HUDEP-2 (cell line): ENCODE measurements at regions not wholly inside any gene's neighbourhood (a gene's known extent, or its start where the extent isn't known, plus 50 kb on each side); places are given as distances from the start of the nearest gene placed in this dataset.
"Not testable (repeated sequence)": the region's sequence is repeated elsewhere in the genome, so short reads cannot be mapped to it uniquely, and the experiment has no call there.

Experiments used
- DNase-seq, 76 experiments: peaks; one replicate each; lab custom pipeline; 2025; ENCODE audit not compliant: unreplicated experiment in 76 of 76; lab: John Stamatoyannopoulos, UW

DNA sequence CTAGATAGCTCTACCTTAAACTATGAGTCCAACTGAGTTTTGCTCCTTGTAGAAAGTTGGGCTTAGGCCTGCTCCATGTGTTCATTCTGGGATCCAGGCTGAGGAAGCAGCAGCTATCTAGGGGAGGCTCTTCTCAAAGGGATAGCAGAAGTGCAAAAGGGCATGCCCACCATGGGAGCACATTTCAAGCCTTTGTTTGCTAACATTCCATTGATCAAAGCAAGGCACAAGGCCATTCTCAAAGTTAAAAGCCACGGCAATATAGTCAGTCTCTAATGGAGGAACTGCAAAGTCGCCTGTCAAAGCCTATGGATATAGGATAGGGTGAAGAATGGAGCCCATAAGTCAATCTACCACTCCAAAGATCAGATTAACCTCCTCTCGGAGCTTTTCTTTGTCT lies 488.1 kb upstream of the ARX start:
- no peak for DNase-seq

DNA sequence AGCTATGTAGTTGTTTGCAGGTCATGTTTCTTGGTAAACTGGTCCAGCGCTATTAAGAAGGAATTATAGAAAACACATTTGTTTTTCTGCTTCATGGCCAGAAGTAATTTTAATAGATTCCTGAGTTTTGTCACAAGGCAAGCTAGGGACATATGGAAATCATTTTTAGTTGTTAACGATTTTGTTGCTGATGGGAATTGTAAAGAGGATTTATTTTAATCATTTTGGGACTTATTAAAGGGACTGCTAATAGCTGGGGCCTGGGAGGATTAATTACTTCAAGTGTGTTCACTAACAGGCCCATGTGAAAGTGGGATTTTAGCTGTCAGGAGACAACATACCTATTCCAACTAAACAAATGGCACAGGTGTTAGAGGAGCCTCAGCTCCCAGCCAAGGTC lies 492.0 kb upstream of the ARX start:
- DNase-seq = no peak

DNA sequence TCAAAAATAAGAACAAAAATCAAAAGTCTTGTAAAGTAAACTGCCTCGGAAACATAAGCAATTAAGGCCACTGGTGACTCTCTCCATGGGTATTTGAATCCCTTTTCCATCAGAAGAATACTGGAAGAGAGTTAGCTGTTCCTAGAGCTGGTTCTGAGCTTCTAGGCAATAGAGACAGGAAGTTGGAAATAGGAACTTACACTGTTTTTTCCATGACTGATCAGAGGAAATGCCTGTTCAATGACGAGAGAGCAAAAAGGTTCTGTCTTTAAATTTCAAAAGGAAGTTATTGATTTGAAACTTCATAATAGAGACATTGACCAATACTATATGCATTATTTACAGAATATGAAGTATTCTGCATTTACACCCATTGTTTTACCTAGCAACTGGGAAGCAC lies 503.5 kb upstream of the ARX start:
- no peak for DNase-seq

DNA sequence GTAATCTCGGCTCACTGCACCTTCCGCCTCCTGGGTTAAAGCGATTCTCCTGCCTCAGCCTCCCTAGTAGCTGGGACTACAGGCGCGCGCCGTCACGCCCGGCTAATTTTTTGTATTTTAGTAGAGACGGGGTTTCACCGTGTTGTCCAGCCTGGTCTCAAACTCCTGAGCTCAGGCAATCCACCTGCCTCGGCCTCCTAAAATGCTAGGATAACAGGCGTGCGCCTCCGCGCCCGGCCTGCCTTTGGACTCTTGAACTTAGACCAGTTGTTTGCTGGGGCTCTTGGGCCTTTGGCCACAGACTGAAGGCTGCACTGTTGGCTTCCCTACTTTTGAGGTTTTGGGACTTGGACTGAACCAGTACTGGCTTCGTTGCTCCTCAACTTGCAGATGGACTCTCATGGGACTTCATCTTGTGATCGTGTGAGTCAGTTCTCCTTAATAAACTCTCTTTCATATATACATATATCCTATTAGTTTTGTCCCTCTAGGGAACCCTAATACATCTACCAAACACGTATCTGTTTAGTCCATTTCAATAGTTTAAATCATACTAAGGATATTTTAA lies 506.8 kb upstream of the ARX start:
- DNase-seq = not testable (repeated sequence)

DNA sequence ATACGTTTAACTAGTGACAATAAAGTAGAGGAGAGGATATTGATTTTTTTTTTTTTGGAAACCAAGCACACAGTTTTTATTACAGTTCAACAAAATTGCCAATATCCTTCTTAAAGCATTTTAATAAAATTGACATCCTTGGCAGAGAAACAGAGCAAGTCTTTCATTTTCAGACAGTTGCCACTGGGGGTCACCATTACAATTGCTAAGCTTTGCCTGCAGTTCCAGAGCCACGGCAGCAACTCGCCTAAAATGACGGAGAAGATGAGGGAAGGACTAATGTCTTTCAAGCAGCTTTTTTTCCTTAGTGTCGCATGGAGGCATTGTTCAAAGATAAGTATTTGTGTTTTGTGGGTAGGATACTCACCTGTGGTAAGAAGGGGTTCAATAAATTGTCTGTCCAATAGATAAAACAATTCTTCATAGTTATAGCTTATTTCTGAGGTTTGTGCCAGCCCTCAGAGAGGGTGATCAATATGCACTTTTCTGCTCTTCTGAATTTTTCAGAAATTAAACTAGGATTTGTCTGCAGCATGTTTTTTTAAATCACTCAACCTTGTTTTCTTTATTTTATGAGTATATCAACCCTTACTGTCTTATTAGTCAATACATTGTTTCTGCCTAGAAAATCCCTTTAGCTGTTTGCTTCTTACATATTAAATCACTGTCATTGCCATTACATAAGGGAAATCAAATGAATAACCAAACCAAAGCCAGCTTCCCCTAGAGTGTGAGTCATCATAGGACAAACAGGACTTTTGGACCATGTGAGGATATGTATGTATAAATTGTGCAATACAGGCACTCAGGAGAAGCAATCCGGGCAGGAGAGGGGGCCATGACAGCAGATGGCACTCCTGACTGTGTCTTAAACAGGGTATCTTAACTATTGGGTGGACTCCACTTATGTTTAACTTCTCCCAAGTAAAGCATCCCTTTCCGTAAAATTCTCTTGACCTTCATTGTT lies 508.1 kb upstream of the ARX start:
- peak in 5 of 76 experiments; percentile 0 to 11 (median 3) for DNase-seq

DNA sequence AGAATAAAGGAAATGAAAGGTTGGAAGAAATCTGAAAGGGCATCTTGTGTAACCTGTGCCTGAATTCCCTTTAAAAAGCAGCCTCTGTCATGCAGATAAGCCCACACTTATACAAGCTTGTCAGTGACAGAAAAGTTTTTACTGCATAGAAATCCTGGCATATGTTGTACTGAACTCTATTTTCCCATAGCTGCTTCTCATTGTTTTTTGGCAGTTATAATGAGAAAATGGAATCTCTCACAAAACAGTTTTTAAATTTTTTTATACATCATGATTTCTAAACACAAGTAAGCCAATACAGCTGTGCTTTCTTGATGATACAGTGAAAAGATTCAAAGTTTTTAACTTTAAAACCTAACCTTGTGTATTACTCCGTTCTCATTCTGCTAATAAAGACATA lies 511.4 kb upstream of the ARX start:
- DNase-seq = no peak

DNA sequence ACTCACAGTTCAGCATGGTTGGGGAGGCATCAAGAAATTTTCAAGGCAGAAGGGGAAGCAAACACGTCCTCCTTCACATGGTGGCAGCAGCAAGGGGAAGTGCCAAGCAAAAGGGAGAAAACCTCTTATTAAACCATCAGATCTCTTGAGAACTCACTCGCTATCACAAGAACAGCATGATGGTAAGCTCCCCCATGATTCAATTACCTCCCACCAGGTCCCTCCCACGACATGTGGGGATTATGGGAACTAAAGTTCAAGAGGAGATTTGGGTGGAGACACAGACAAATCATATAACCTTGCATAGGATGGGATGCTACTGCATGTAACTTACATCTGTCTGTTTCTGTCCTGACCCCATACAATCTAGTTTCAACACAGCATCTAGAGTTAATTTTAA lies 511.8 kb upstream of the ARX start:
- DNase-seq = no peak

DNA sequence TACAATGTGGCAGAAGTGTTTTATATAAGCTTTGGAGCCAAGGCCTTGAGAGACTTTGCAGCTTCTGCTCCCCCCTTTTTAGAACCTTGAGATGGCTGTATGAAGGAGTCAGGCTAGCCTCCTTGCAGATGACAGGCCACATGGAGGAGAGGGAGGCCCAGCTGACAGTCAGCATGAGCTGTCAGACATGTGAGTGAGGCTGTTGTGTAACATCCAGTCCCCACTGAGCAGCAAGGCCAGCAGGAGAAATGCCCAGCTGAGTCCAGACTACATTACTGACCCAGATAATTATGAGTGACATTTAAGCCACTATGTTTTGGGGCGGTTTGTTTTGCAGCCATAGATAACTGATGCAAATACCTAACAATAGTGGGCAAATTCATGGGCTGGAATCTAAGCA lies 515.3 kb upstream of the ARX start:
- no peak for DNase-seq

DNA sequence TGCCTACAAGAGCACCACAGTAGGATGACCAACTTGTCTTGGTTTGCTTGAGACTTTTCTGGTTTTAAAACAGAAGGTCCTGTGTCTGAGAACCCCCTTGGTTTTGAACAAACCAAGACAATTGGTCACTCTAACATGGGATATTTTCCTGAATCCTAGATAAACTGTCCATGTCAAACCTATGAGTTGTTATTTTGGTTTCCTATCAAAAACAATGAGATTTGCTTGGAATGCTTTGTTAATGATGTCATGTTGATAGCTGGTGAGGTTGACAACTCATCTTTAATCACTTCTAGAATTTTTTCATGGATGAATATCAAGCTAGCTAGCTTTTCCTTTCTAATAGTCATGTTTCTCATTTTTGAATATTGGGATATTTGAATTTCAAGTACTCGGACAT lies 518.3 kb upstream of the ARX start:
- no peak for DNase-seq

DNA sequence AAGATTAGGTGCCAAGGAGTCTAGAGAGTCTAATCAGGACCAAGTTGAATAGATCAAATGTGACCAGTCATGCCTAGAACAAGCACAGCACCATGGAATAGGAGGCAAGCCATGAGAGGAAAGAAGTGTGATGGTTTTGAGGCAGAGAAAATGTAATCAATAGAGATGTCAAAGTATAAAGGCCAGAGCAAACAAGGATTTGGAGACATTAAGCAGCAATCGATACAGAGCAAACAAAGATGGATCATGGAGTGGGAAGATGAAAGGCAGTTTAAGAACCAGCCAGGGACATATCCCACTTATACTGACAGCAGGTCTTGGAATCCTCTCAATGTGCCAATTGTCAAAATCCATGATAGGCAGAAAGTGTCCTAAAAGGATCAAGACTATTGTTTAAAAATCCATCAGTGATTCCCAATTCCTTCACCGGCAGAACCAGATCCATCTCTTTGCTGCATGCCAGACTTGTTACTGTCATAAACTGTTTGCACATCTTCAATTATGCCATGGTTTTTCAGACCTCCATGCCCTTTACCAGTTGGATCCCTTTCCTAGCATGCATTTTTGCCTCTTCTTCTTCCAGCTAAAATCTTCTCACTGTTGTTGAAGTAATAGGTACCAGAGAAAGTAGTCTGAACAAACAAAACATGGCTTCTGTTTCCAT lies 520.7 kb upstream of the ARX start:
- DNase-seq = no peak

DNA sequence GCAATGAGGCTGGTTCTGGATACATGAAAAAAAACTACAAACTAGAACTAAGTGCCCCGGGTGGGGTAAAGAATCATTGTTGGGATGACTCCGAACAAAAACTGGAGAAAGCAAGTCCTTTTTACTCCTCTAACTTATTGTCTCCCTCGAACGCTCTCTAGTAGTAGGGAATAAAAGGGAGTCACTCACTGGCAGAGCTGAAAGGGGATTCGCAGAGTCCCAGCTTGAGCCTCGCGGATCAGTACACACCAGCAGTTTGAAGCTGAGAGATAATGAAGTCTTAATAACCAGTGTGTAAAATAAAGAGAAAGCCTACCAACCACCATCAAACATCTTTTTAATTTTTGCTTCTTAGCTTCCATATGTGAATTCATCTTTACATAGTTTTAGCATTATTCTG lies 521.9 kb upstream of the ARX start:
- DNase-seq = no peak

DNA sequence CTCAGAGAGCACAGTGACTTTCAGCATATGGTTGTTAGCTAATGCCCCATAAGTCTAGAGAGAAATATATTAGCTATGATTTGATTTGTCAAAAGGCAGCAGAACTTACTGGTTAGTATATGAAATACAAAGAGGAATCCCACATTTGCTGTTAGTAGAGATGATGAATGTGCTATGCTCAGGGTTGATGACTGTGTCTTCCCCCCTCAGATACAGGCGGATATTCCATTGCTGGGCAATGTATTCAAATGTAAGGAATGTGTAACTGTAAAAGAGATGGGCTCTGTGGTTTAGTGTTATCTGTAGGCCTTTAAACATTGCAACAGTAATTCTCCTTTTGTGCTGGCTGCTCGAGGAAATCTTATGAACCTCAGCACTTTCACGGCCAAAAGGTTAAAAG lies 528.9 kb upstream of the ARX start:
- no peak for DNase-seq

DNA sequence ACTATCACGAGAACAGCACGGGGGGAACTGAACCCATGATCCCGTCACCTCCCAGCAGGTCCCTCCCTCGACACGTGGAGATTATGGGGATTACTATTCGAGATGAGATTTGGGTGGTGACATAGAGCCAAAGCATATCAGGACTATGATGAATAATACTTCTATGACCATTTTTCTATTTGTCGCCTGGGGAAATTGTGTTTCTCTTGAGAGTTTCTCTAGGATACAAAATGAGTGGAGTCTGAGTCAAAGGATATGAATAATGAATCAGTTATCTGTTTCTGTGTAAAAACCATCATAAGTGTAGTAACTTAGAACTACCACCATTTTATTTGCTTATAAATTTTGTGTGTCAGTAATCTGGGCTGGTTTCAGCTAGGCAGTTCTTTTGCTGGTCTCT lies 533.0 kb upstream of the ARX start:
- no peak for DNase-seq

DNA sequence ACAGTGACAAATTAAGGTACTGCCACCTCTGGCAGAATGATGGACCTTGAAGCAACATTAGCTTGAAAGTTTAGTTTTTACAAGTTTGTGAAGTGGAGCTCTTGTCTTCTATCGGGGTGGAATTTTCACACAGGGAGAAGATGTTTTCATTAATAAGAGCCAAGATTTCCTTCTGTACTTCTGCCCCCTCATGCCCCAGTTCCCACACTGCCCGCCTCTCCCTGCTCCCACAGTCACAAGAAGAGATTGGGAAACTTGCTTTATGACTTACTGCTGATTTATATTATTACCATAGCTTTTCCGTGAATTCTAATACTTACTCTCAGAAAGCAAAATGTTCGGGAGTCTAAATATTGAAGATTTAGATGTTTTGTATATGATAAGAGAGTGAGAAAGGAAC lies 539.8 kb upstream of the ARX start:
- no peak for DNase-seq

DNA sequence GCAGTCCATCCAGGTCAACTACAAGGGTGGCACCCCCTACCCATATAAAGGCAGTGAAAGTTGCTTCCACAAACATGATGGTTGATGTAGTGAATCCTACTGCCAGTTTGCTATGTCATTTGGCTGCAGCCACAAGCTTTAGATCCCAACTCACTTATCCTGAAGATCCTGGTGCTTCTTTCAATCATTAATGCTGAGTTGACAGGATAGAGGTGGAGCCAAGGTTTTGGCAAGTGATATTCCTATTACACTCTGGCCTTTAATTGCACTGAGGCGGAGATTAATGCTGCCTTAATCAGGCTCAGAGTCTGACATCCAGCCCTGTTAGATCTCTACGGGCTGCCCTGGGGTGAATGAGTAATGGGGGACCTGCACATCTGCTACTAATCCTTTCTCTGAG lies 542.4 kb upstream of the ARX start:
- no peak for DNase-seq

DNA sequence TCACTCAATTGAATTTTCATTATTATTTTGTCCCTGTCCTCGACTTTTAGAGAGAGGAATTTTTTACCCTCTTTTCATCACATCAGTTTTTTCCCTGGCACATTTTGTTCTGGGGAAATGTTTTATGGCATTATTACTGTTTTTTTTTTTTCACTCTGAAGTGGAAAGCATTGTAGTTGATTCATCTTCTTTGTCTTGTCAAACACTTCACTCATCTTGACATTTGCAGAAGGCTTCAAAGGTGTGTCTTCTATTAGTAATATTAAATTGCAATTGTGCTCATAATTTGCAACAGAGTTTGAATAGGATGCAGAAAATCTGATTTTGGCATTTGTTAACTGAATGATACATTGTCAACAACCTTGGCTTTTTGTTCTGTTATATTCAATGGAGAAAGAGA lies 545.4 kb upstream of the ARX start:
- DNase-seq = no peak

DNA sequence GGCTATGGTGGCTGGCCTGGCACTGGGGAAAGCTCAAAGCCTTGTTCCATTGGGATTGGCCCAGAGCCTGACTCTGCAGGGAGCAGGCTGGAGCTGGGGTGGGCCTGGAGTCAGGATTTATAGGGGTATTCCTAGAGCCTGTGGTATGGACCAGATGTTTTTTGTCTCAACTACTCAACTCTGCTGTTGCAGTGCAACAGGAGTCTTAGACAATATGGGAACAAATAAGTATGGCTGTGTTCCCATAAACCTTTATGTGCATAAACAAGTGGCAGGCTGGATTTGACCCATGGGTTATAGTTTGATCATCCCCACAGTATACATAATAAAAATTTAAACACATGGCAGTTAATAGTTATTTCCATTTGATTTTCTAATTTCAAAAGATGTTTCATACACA lies 557.9 kb upstream of the ARX start:
- DNase-seq = no peak

DNA sequence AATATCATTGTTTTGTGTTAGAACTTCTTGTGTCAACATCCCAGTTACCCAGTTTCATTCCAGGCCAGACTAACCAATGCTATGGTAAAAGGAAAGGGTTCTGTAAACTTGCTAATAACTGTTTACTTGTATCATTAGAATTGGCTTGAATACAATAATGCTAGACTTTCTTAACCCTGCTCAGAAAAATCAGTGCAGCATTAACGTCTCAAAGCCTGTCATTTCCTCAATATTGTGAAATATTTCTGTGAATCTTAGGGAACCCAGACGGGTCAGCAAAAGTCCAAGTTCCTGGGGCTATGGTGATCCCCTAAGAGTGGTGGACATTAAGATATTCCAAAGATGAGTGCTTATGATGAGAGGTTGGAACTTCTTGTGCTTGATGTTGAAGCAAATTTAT lies 541.2 kb upstream of the MAGEB18 start:
- DNase-seq = no peak

DNA sequence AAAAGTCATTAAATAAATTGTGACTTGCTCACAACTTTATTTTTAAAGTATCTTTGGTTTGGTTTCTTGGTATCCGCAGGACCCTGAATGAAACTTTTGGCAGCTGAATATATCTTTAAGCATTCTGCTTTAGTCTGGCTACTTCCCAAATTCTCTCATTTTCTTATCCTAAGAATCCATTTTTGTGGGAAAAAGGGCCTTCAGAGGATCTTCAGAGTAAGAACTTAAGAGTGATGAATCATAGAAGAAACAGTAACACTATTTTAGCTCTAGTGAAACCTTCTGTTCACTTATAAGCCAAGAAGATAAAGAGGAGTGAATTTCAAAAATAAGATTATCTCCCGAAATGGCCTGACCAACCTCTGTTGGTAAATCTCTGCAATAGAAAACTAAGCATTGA lies 540.6 kb upstream of the MAGEB18 start:
- no peak for DNase-seq

DNA sequence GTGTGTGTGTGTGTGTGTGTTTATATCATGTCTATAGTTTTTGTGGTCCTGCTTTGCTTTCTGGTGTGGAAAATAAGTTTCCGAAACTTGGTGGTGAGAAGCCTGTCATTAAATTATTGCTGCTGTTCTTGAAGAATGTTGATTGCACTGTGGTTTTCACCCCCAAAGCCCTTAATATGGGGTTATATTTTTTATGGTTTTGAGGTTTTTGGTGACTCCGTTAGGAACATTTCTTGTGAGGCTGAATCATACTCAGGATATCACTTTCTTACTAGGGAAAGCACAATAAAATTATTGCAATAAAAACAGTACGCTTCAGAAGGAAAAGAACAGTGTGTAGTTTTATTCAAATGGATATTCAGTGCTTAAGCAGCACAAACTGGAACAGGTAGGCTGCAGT lies 539.1 kb upstream of the MAGEB18 start:
- DNase-seq = no peak

DNA sequence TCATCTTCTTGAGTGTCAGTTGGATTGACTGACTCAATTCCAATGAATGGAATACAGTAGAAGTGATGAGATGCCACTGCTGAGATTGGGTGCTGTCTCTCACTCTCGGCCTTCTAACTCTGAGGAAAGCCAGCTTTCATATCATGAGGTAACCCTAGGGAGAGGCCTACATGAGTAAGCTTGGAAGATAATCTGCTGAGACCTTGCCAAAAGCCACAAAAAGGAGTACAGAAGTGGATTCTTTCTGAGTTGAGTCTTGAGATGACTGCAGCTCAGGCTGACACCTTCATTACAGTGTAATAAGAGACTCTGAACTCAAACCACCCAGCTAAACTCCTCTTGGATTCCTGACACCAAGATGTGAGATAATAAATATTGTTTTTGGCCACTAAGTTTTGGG lies 537.4 kb upstream of the MAGEB18 start:
- DNase-seq = no peak

DNA sequence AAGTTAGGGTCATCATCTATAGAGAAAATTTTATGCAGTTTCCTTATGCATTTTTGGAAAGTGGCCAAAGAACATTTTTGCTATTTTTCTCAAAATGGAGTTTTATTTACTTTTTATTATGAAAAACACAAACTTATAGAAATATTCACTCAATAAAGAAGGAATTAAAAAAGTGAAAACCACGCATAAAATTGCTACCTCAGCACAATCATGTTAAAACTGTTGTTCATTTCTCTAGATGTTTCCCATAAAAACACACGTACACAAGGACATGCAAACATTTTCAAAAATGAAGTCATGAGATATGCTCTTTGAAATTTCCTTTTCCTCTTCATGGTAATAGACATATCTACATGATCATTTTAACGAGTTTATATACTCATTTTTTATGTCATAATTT lies 536.8 kb upstream of the MAGEB18 start:
- no peak for DNase-seq
